Chondrocyte (in vitro differentiated cells): ENCODE measurements at regions not wholly inside any gene's neighbourhood (a gene's known extent, or its start where the extent isn't known, plus 50 kb on each side); places are given as distances from the start of the nearest gene placed in this dataset.
A peak's percentile ranks its signal among the peaks of the same experiment; 100 is the strongest.

Source experiments
- DNase-seq: peaks from one replicate; pipeline ENCODE4 v3.0.0; 2021; ENCODE audit warnings: mixed read lengths, low spot score
- H3K27ac Mint-ChIP-seq: one replicate; pipeline ENCODE4 v1.8.0; 2021; ENCODE audit warnings: mild to moderate bottlenecking, moderate library complexity, mixed read lengths; ENCODE audit not compliant: unreplicated experiment
- H3K27me3 Mint-ChIP-seq: 2 replicates; pipeline ENCODE4 v1.8.0; 2021; ENCODE audit warnings: low read depth, mixed read lengths
- H3K36me3 Mint-ChIP-seq: 2 replicates; pipeline ENCODE4 v1.8.0; 2021; ENCODE audit warnings: low read depth, mixed read lengths
- H3K4me1 Mint-ChIP-seq: 2 replicates; pipeline ENCODE4 v1.8.0; 2021; ENCODE audit warnings: low read depth, mild to moderate bottlenecking, mixed read lengths
- H3K4me3 Mint-ChIP-seq: one replicate; pipeline ENCODE4 v1.8.0; 2021; ENCODE audit warnings: mild to moderate bottlenecking, moderate library complexity, mixed read lengths; ENCODE audit not compliant: unreplicated experiment
- H3K9me3 Mint-ChIP-seq: 2 replicates; pipeline ENCODE4 v1.8.0; 2021; ENCODE audit warnings: low read depth, mixed read lengths
- TF ChIP-seq, protein P1 (sequence below): fragments of 200-600 bp; sonication (generic); IDR thresholded peaks from 2 replicates; pipeline ENCODE4 v1.5.0; 2021; ENCODE audit warnings: antibody characterized with exemption, mild to moderate bottlenecking, moderate library complexity

DNA sequence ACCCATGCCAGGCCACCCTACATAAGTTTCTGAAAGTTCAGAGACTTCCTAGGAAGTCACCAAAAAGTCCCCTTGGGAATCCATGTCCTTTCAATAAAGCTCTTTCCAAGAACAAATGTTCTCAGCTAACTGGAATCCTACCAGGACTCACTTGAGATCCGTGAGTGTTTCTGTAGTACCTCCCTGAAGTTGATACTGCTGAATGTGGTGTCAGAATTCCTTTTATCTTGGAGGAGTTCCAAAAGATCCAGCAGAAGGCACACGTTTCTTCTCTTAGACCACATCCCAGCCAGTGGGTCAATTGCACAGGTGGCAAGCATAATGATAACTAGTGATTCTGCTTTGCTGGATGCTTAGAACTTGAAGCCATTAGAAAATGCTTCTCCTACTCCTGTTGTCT lies 689.7 kb upstream of the IGFBP3 start:
- no peaks in the 10 kb centered on the region for H3K36me3 Mint-ChIP-seq
- H3K27ac Mint-ChIP-seq = no peak overlapping the region
- H3K4me3 Mint-ChIP-seq = no peak overlapping the region
- no peaks in the 10 kb centered on the region for H3K27me3 Mint-ChIP-seq
- TF ChIP-seq, protein P1, sequence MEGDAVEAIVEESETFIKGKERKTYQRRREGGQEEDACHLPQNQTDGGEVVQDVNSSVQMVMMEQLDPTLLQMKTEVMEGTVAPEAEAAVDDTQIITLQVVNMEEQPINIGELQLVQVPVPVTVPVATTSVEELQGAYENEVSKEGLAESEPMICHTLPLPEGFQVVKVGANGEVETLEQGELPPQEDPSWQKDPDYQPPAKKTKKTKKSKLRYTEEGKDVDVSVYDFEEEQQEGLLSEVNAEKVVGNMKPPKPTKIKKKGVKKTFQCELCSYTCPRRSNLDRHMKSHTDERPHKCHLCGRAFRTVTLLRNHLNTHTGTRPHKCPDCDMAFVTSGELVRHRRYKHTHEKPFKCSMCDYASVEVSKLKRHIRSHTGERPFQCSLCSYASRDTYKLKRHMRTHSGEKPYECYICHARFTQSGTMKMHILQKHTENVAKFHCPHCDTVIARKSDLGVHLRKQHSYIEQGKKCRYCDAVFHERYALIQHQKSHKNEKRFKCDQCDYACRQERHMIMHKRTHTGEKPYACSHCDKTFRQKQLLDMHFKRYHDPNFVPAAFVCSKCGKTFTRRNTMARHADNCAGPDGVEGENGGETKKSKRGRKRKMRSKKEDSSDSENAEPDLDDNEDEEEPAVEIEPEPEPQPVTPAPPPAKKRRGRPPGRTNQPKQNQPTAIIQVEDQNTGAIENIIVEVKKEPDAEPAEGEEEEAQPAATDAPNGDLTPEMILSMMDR = no peak
- DNase-seq = no peak
- H3K4me1 Mint-ChIP-seq = peaks cover 10% of the 10 kb centered on the region
- no peaks in the 10 kb centered on the region for H3K9me3 Mint-ChIP-seq

DNA sequence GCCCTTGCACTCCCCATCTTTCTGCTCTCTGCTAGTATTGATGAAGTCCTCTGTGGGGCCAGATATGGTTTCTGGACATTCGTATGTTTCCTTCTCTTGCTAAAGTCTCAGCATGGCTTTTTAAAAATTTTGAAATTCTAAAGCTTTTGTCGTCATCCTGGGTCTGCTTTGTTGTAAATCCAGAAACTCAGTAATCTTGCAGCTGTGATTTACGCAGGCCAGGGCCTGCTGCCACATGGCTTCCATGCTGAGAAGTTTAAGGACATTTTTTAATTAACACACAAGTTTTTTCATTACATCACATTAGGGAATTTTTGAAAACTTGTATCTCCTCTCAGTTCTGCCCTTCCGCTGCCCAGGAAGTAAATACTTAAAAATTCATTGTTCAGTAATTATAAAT lies 686.1 kb upstream of the IGFBP3 start:
- Mint-ChIP-seq H3K36me3 (no peaks in the 10 kb centered on the region), H3K9me3 (no peaks in the 10 kb centered on the region), H3K27ac (no peak overlapping the region), H3K27me3 (no peaks in the 10 kb centered on the region), H3K4me3 (no peak overlapping the region), H3K4me1 (peaks cover 38% of the 10 kb centered on the region)
- TF ChIP-seq, protein P1 = no peak
- DNase-seq = no peak

DNA sequence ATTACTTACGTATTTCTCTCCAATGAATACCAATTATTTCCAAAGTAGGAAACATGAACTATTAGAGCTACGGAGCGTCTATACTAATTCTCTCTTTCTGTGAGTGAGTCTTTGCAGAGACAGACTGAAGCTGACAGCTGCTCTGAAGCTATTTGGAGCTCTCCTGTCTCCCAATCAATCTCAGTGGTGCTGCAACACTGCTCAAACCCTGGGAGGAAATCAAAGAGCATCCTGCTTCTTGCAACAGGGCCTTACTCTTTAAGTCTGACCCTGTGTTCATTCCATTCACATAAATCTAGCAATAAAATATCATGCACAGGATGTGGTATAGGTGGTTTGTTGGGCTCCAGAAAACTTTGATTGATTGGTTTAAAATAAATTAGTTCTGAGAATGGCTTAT lies 685.7 kb upstream of the IGFBP3 start:
- Mint-ChIP-seq H3K4me3 (no peak overlapping the region), H3K4me1 (peaks cover 40% of the 10 kb centered on the region)
- no peak for DNase-seq

DNA sequence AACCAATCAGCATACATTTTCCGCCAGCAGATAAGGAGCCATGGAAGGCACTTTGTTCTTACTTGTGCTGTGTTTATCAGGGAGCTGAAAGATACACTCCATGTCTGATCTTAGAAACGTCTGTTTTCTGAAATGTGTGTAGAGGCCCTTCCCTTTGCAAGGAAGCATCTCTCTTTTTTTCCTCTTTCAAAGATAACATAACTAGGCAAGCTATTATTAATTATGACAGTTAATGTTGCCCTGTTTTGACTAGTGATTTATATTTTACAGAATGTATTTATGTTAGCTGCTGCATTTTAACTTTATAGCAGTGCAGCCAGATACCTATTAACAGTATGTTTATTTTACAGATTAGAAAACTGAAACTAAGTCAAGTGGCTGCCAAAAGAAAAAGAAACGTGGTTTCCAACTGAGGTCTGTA lies 683.2 kb upstream of the IGFBP3 start:
- DNase-seq = no peak
- Mint-ChIP-seq H3K27ac (peak overlapping the region; percentile 95), H3K9me3 (no peaks in the 10 kb centered on the region), H3K4me3 (no peak overlapping the region), H3K27me3 (no peaks in the 10 kb centered on the region), H3K36me3 (peaks cover 2% of the 10 kb centered on the region), H3K4me1 (peaks cover 30% of the 10 kb centered on the region)
- TF ChIP-seq, protein P1 = no peak

More for the DNA sequence above, 685.7 kb upstream of the IGFBP3 start:
- TF ChIP-seq, protein P1 = no peak
- H3K27me3 Mint-ChIP-seq = no peaks in the 10 kb centered on the region
- no peaks in the 10 kb centered on the region for H3K9me3 Mint-ChIP-seq
- H3K27ac Mint-ChIP-seq = no peak overlapping the region
- H3K36me3 Mint-ChIP-seq = no peaks in the 10 kb centered on the region

DNA sequence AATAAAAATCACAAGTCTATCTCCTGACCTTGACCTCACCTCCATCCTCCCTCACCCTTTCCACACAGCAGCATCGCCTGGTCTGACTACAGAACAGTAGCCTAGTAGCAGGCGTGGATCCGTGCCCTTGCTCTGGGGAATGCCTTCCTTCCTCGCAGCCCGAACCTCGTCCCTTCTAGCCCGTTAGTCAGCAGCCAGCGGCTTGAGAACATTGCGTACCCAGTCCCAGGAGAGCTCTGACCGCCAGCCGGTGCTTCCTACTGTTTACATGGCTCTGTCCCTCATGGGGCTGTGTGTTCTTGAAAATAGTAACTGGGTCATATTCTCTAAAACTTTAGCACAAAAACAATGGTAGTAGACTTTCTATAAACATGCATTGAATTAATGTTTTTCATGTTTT lies 682.7 kb upstream of the IGFBP3 start:
- H3K36me3 Mint-ChIP-seq = peaks cover 2% of the 10 kb centered on the region
- TF ChIP-seq, protein P1 = no peak
- H3K27me3 Mint-ChIP-seq = no peaks in the 10 kb centered on the region
- H3K9me3 Mint-ChIP-seq = no peaks in the 10 kb centered on the region
- no peak overlapping the region for H3K4me3 Mint-ChIP-seq
- peaks cover 30% of the 10 kb centered on the region for H3K4me1 Mint-ChIP-seq
- DNase-seq = no peak
- peak overlapping the region; percentile 95 for H3K27ac Mint-ChIP-seq
